ENCODE measurements at regions not wholly inside any gene's neighbourhood (a gene's known extent, or its start where the extent isn't known, plus 50 kb on each side); places are given as distances from the start of the nearest gene placed in this dataset.

- no peak for DNase-seq (ENCODE audit: low read depth)
These were observed 158.6 kb downstream of the SALL1 start for GRCh38 chr16:50992350-50993032.

- DNase-seq (ENCODE audit: low read depth) = no peak
These were observed 159.6 kb downstream of the SALL1 start for GRCh38 chr16:50991436-50991835.

DNA sequence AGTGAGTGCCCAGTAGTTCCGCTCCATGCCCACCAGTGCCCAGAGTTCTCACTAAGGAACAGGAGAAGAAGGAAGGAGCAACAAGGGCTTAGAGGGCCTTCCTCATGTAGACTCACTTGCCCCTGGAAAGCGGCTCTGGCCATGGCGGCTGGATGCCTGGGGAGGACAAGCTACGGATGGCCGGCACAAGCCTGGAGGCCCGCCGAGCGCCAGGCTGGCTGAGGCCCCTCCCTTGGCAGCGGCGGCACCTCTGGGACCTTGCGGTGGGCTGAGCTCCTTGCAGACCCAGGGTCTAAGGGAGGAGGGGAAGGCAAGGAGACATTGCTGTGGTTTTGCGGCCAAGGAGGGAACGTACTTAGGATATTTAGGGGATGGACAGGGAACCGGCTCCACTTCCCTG is 160.1 kb downstream of the SALL1 start:
- DNase-seq (ENCODE audit: low read depth) = no peak

- DNase-seq (ENCODE audit: low read depth) = no peak
These were observed 162.0 kb downstream of the SALL1 start for GRCh38 chr16:50989047-50989446.

- no peak for DNase-seq (ENCODE audit: low read depth)
These were observed 162.6 kb downstream of the SALL1 start for GRCh38 chr16:50988441-50988840.

DNA sequence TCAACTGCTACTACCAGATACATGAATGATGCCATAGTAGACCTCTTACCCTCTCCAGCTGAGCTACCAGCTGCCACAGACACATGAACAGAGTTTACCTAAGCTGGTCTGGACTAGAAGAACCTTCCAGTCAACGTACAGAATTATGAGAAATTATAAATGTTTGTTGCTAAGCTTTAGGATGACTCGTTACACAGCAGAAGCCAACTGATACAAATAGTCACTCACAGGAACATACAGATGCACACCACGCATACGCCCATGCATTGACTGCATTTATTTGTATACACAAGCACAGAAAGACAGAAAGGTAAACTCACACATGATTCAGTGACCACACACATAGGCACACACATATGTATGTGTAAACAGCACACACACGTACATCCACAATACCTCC is 164.6 kb downstream of the SALL1 start:
- no peak for DNase-seq (ENCODE audit: low read depth)

- no peak for DNase-seq (ENCODE audit: low read depth)
These were observed 165.3 kb downstream of the SALL1 start for GRCh38 chr16:50985733-50986132.

DNA sequence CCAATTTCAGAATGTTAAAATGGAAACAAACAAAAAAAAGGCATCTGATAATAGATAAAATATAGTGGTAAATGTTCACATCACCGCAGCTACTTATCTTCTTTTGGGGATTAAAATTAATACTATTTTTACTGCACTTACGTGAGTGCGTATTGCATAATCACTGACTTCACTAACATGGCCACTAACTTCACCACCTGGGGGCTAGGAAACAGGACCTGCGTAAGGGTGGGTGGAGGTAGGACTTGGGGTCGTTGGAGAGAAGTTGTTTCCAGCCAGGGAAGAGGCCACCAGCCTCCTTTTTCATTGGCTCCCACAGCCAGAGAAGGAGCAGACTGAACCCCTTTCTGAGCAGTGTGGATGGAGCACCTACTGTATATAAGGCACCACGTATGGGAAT is 166.4 kb downstream of the SALL1 start:
- no peak for DNase-seq (ENCODE audit: low read depth)

DNA sequence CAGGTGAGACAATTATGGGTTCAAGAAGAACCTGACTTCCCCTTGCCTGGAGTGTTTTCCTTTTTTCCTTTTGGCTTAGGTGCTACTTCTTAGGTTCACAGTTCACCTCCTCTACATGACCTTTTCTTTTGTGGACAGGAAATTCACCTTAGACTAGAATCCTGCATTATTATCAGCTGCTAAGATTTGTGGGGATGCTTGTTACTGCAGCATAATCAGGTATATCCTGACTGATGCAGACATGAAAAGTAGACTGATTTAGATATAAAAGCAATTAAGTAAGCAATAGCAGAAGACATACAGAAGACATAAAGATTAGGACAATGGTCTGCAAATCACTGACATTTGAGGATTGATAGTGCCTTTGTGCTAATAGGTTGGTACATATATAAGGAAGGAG is 168.3 kb downstream of the SALL1 start:
- no peak for DNase-seq (ENCODE audit: low read depth)

DNA sequence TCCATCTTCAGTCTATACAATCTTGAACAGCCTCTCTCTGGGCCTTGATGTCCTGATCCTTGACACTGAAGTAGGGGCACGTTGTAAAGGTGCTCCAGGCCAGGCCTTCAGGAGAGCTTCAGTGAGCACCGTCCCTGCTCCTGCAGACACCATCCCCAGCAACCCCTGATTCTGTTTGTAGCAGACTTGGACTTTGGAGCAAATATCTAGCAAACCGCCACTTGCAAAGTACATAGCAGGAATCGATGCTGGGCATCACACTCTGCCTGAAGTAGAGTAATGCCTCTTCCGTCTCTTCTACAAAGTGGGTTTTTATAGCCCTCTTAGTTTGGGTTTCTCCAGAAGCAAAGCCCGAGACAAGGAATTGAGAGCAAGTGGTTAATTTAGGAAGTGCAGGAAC is 169.1 kb downstream of the SALL1 start:
- DNase-seq (ENCODE audit: low read depth) = no peak

GRCh38 chr16:50980666-50981065 is 170.4 kb downstream of the SALL1 start:
- no peak for DNase-seq (ENCODE audit: low read depth)

DNA sequence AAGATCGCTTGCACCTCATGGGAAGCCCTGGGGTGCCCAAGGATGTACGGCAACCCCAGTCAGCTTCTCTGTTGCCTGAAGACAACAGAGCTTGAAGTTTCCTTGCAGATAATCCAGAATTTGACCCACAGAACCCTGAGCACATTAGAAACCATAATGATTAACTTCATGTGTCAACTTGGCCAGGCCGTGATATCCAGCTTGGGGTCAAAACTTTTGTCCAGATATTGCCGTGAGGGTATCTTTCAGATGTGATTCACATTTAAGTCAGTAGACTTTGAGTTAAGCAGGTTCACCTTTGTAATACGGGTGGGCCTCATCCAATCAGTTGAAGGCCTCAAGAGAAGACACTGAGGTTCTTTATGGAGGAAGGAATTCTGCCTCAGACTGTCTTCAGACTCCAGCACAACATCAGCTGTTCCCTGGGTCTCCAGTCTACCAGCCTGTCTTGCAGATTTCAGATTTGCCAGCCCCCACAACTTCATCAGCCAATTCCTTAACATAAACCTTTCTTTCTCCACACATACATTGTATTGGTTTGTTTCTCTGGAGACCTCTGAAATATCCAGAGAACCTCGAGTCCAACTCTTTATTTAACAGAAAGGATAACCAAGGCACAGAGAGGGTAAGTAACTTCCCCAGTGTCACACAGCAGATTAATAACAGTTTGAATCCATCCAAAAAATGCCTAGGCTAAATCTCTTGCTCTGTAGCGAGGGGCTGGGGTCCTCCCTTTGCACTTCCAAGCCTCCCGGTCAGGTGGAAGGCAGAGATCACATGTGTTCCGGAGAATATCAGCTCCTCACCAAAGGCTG is 171.1 kb downstream of the SALL1 start:
- no peak for DNase-seq (ENCODE audit: low read depth)

DNA sequence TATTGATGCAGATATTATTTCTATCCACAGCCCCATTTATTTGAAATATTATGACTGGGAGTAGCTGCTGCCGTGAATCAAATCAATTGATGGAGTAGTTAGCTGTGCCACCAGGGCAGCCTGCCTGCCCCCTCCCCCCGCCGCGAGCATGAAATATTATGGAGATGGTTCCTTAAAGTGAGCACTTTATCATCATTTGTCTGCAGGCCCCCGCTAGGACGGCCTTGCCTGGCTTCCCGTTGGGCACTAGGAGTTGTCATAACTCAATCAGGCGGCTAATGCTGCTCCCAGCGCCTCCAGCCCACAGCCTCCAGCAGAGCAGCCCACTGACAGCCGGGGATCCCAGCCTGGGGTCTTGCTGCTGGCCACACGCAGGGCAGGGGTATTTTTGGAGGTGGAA is 173.9 kb downstream of the SALL1 start:
- no peak for DNase-seq (ENCODE audit: low read depth)

DNA sequence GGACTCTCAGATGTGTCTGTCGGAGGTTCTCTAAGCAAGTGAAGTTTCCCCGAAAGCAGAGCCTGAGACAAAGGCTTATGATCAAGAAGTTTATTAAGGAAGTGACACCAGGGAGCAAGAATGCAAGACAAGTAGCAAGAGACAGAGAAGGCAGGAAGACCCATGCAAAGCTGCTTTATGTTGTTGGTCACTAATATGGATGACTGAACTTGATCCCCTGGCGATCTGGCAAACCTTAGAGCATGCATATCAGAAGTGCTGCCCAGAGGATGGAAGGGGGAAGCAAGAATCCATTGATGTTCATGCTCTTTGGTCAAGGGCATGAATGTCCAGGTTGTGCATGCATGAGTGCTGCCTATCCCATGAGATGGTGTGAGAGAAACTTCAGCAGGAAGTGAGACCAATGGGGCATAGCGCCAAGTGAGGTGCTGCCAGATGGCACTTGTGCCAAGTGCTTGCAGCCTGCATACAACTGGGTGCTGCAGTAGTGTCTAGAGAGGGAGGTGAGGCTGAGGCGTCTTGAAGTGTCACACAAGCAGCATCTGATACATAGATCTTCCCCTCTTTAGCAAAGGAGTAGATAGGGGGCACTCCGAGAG is 176.5 kb downstream of the SALL1 start:
- DNase-seq (ENCODE audit: low read depth) = no peak

GRCh38 chr16:50972876-50973275 is 178.2 kb downstream of the SALL1 start:
- no peak for DNase-seq (ENCODE audit: low read depth)

DNA sequence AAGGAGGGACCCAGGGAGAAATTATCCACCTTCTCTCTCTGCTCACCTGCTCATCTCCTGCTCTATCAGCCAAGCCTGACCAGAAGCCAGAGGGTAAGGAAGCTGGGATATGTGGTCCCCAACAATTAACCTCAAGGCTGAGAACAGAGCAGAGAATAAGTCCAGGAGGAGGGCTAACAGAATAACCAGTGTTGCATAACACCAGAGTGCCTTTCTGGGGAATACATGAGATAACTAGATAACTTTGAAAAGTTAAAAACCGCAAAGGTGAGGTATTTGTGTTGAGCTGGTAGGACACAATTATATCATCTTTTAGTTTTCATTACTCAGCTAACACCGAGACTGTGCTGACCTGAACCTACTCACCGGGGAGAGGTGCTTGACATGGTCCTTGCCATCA is 180.8 kb downstream of the SALL1 start:
- no peak for DNase-seq (ENCODE audit: low read depth)

- DNase-seq (ENCODE audit: low read depth) = no peak
These were observed 183.1 kb downstream of the SALL1 start for GRCh38 chr16:50967827-50968612.

DNA sequence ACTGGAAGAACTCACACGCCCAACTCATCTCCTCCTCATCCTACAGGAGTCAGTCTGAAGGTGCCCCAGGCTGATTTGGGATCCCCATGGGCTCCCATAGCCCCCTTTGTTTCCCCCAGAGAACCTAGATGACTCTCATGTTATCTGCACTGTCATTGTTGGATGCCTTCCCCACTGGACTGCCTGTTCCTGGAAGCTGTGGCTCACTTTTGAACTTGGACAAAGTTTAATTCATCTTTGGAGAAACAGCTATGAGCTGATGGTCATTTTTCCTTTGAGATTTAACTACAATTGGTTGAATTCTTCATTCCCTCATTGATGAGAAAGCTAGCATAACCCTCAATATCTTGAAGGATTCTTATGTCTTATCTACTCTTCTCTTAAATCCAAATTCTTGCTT is 186.6 kb downstream of the SALL1 start:
- no peak for DNase-seq (ENCODE audit: low read depth)

DNA sequence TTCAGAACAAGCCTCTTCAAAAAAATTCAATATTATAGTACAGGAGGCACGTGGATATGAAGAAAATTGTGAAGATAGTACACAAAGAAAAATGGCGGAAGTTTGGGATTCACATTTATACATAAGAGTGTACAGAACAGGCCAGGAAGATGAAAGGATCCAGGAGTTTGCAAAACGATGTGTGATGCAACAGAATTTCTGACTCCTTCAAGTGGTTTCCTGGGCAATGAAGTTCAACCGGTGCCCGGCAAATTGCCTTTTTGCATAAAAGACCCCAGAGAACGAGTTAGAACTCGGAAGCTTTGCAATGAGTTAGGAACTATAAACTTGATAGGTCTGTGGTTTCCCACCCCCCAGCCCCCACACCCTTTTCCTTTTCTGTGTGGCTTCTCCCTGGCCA is 189.1 kb downstream of the SALL1 start:
- DNase-seq (ENCODE audit: low read depth) = no peak

DNA sequence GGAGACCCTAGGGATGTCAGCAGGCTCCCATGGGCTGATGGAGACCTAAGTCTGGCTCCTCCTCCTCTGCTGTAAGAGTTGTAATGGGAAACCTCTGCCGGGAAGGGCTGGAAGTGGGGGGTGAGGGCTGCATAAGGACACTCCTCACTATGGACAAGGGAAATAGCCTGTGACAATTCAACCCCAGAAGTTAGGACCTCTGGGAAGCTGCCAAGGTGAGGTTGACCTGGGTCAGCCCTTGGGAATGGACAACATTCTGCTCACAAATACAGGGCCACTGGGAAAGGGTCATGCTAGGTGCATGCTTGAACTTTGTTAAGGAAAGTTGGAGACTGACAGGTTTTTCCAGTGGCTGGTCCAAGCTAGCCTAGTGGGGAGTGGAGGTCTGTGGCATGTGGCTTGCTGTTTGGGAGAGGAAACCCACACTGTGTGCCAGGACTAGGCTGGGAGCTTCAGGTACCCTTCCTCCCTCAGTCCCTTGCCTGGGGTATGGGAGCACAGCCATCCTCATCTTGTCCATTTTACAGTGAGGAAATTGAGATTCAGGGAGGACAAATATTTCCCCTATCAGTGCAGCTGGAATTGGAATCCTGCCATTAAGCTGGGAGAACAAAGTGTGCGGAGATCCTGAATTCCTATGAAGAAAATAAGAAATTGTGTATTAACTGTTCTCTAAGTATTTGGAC is 190.4 kb downstream of the SALL1 start:
- DNase-seq (ENCODE audit: low read depth) = no peak

DNA sequence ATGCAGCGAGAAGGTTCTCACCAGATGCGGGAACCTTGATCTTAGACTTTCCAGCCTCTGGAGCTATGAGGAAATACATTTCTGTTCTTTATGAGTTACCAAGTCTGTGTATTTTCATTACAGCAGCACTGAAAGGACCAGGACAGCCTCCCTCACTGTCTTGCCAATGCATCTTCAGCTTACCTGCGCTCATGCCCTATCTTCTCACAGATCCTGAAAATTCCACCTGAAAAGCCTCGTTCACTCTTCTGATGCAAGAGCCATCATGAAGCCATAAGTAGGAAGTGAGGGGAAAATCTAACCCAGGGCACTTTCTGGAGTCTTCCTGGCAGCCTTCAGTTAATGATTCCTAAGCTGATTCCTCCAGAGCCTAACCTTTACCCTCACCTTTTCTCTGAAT is 194.0 kb downstream of the SALL1 start:
- DNase-seq (ENCODE audit: low read depth) = no peak

- DNase-seq (ENCODE audit: low read depth) = no peak
These were observed 194.4 kb downstream of the SALL1 start for GRCh38 chr16:50956637-50957036.
